ENCODE measurements at regions not wholly inside any gene's neighbourhood (a gene's known extent, or its start where the extent isn't known, plus 50 kb on each side); places are given as distances from the start of the nearest gene placed in this dataset.

DNA sequence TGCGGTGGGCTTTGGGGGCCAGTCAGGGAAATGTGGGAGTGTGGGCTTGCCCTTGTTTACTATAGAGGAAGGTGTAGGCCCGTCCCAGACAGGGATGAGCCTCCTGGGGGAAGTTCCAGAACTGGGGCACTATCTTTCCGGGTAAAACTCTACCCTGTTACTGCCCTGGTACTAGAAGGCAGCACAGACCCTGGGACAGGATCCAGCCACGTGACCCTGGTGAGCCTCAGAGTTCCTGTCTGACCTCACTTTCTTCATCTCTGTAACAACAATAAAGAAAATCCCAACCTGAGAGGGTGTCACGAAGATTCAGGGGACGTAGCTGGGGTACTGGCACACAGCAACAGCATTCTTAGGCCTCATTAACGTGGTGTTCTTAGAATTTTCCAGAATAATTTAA, 239.6 kb upstream of the FOXF1 start:
- TF ChIP-seq POLR2A (IDR thresholded peaks at IDR 0.05; ENCODE audit: low read depth, low read length) (no peak), POLR2AphosphoS5 (IDR thresholded peaks at IDR 0.05; ENCODE audit: low read depth, low read length) (no peak), TAF1 (IDR thresholded peaks at IDR 0.05; ENCODE audit: borderline replicate concordance, low read depth, low read length) (no peak)
